ENCODE measurements at regions not wholly inside any gene's neighbourhood (a gene's known extent, or its start where the extent isn't known, plus 50 kb on each side); places are given as distances from the start of the nearest gene placed in this dataset.

GRCh38 chr10:91115618-91116390 is 104.7 kb upstream of the PCGF5 start:
- TF ChIP-seq CTCF (IDR thresholded peaks at IDR 0.05): no peak
- intact Hi-C loops (cut with micrococcal nuclease): no loop called here
- DNase-seq (no peak), ATAC-seq (no peak)
- H3K4me3 ChIP-seq (ENCODE audit: low read length): no peak overlapping the region
- H3K36me3 Mint-ChIP-seq: no peaks in the 10 kb centered on the region
- no peak overlapping the region for H3K4me3 Mint-ChIP-seq
- H3K27me3 ChIP-seq (ENCODE audit: control insufficient read depth, insufficient read depth, low read length): no peaks in the 10 kb centered on the region
- H3K9me3 Mint-ChIP-seq: no peaks in the 10 kb centered on the region
- H3K4me1 ChIP-seq (ENCODE audit: control insufficient read depth, insufficient read depth, low read length): no peaks in the 10 kb centered on the region
- H3K27ac Mint-ChIP-seq: no peak overlapping the region
- no peak overlapping the region for H3K27ac ChIP-seq (ENCODE audit: low read length)
- 95% methylated on average over 9 of the region's 9 CpGs for WGBS (ENCODE audit: insufficient coverage)
- peaks cover 5 to 6% of the 10 kb centered on the region in 2 donors for H3K27me3 Mint-ChIP-seq (ENCODE audit: low read depth in 2 of 2)
- H3K9me3 ChIP-seq (ENCODE audit: control insufficient read depth, insufficient read depth, low read length): no peaks in the 10 kb centered on the region
- H3K36me3 ChIP-seq (ENCODE audit: control insufficient read depth, insufficient read depth, low read length): no peaks in the 10 kb centered on the region
- no peaks in the 10 kb centered on the region for H3K4me1 Mint-ChIP-seq

- Mint-ChIP-seq H3K4me1 (no peaks in the 10 kb centered on the region), H3K36me3 (no peaks in the 10 kb centered on the region), H3K27ac (no peak overlapping the region), H3K27me3 (ENCODE audit: low read depth in 2 of 2) (peaks cover 6 to 8% of the 10 kb centered on the region in 2 donors), H3K4me3 (no peak overlapping the region), H3K9me3 (no peaks in the 10 kb centered on the region)
- H3K4me1 ChIP-seq (ENCODE audit: control insufficient read depth, insufficient read depth, low read length): no peaks in the 10 kb centered on the region
- 100% methylated on average over 1 of the region's 2 CpGs for WGBS (ENCODE audit: insufficient coverage)
- H3K27ac ChIP-seq (ENCODE audit: low read length): no peak overlapping the region
- ATAC-seq (no peak), DNase-seq (no peak)
- no peaks in the 10 kb centered on the region for H3K27me3 ChIP-seq (ENCODE audit: control insufficient read depth, insufficient read depth, low read length)
- intact Hi-C loops (cut with micrococcal nuclease): no loop called here
- no peaks in the 10 kb centered on the region for H3K9me3 ChIP-seq (ENCODE audit: control insufficient read depth, insufficient read depth, low read length)
- H3K4me3 ChIP-seq (ENCODE audit: low read length): no peak overlapping the region
- H3K36me3 ChIP-seq (ENCODE audit: control insufficient read depth, insufficient read depth, low read length): no peaks in the 10 kb centered on the region
- no peak for TF ChIP-seq CTCF (IDR thresholded peaks at IDR 0.05)
Observed at GRCh38 chr10:91117505-91117904, 103.0 kb upstream of the PCGF5 start.

GRCh38 chr10:91120348-91120747 is 100.1 kb upstream of the PCGF5 start:
- ATAC-seq (no peak), DNase-seq (no peak)
- no peak overlapping the region for H3K4me3 Mint-ChIP-seq
- H3K27me3 Mint-ChIP-seq (ENCODE audit: low read depth in 2 of 2): peaks cover 17 to 28% of the 10 kb centered on the region in 2 donors
- H3K27ac Mint-ChIP-seq: no peak overlapping the region
- no peaks in the 10 kb centered on the region for H3K36me3 Mint-ChIP-seq
- H3K9me3 Mint-ChIP-seq: no peaks in the 10 kb centered on the region
- 50% methylated on average over 2 of the region's 2 CpGs for WGBS (ENCODE audit: insufficient coverage)
- H3K4me3 ChIP-seq (ENCODE audit: low read length): no peak overlapping the region
- H3K4me1 ChIP-seq (ENCODE audit: control insufficient read depth, insufficient read depth, low read length): no peaks in the 10 kb centered on the region
- no peak for TF ChIP-seq CTCF (IDR thresholded peaks at IDR 0.05)
- no peaks in the 10 kb centered on the region for H3K27me3 ChIP-seq (ENCODE audit: control insufficient read depth, insufficient read depth, low read length)
- H3K36me3 ChIP-seq (ENCODE audit: control insufficient read depth, insufficient read depth, low read length): no peaks in the 10 kb centered on the region
- no peak overlapping the region for H3K27ac ChIP-seq (ENCODE audit: low read length)
- H3K9me3 ChIP-seq (ENCODE audit: control insufficient read depth, insufficient read depth, low read length): no peaks in the 10 kb centered on the region
- H3K4me1 Mint-ChIP-seq: no peaks in the 10 kb centered on the region
- intact Hi-C loops (cut with micrococcal nuclease): no loop called here

- 60% methylated on average over 5 of the region's 5 CpGs for WGBS (ENCODE audit: insufficient coverage)
- H3K36me3 Mint-ChIP-seq: no peaks in the 10 kb centered on the region
- ATAC-seq: no peak
- no peaks in the 10 kb centered on the region for H3K27me3 ChIP-seq (ENCODE audit: control insufficient read depth, insufficient read depth, low read length)
- no peak overlapping the region for H3K4me3 ChIP-seq (ENCODE audit: low read length)
- DNase-seq: no peak
- peaks cover 5 to 6% of the 10 kb centered on the region in 2 donors for H3K4me1 Mint-ChIP-seq
- H3K27ac Mint-ChIP-seq: no peak overlapping the region
- H3K9me3 Mint-ChIP-seq: no peaks in the 10 kb centered on the region
- no peak overlapping the region for H3K4me3 Mint-ChIP-seq
- H3K27me3 Mint-ChIP-seq (ENCODE audit: low read depth in 2 of 2): peaks cover 17 to 32% of the 10 kb centered on the region in 2 donors
- no peaks in the 10 kb centered on the region for H3K9me3 ChIP-seq (ENCODE audit: control insufficient read depth, insufficient read depth, low read length)
- intact Hi-C loops (cut with micrococcal nuclease): no loop called here
- no peaks in the 10 kb centered on the region for H3K36me3 ChIP-seq (ENCODE audit: control insufficient read depth, insufficient read depth, low read length)
- H3K4me1 ChIP-seq (ENCODE audit: control insufficient read depth, insufficient read depth, low read length): no peaks in the 10 kb centered on the region
- no peak overlapping the region for H3K27ac ChIP-seq (ENCODE audit: low read length)
- no peak for TF ChIP-seq CTCF (IDR thresholded peaks at IDR 0.05)
Observed at GRCh38 chr10:91123261-91123660, 97.2 kb upstream of the PCGF5 start.
